ENCODE measurements at regions not wholly inside any gene's neighbourhood (a gene's known extent, or its start where the extent isn't known, plus 50 kb on each side); places are given as distances from the start of the nearest gene placed in this dataset.

DNA sequence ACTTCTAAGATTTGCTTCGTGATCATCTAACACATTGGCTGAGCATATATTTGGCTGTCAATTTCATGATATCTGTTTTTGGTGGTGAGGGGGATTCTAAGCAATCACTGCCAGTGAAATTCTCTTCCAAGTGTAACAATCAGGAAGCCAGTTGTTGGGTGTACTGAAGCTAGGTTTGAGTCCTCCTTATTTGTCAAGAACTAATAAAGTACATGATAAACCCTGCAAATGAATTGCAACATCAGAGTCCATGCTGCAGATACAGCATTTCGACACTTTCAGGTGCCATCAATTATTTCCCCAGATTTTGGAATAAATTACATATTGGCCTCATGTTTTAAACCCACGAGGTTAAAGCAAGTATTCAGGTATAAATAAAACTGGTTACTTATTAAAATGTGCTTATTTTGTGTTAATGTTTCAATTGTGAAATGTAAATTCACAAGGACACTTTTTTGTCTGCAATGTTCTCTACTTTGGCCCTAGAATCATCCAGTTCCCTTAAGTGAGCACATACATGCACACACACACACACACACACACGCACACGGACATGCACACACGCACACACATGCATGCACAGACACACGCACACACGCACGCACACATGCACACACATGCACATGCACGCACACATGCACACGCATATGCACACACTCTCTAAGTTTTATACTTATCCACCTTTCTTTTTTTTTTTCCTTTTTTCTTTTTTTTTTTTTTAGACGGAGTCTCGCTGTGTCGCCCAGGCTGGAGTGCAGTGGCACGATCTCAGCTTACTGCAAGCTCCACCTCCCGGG lies 510.2 kb upstream of the KLF6 start:
- ChIA-PET CTCF (no interaction called here), POLR2A (interaction anchor here (0.6 to 2.0 kb wide), 3 partner anchors 11 to 510 kb away, joined by 3 to 6 read pairs (median 4); no protein-coding TSS in a partner anchor)
- no TSS peak for BruUV-seq (replicated peaks)
- Mint-ChIP-seq H3K36me3 (ENCODE audit: insufficient read depth, unreplicated experiment) (no peaks in the 10 kb centered on the region), H3K27me3 (ENCODE audit: insufficient read depth, unreplicated experiment) (no peaks in the 10 kb centered on the region), H3K4me1 (ENCODE audit: insufficient read depth, unreplicated experiment) (peaks cover 14% of the 10 kb centered on the region), H3K4me3 (ENCODE audit: unreplicated experiment) (no peak overlapping the region), H3K9me3 (ENCODE audit: unreplicated experiment) (peaks cover 6% of the 10 kb centered on the region), H3K27ac (ENCODE audit: low read depth, unreplicated experiment) (peak overlapping the region; percentile 8)
- intact Hi-C loops (cut with micrococcal nuclease) = no loop called here
- DNase-seq (ENCODE audit: unreplicated experiment) = no peak
- TF ChIP-seq, protein P1, sequence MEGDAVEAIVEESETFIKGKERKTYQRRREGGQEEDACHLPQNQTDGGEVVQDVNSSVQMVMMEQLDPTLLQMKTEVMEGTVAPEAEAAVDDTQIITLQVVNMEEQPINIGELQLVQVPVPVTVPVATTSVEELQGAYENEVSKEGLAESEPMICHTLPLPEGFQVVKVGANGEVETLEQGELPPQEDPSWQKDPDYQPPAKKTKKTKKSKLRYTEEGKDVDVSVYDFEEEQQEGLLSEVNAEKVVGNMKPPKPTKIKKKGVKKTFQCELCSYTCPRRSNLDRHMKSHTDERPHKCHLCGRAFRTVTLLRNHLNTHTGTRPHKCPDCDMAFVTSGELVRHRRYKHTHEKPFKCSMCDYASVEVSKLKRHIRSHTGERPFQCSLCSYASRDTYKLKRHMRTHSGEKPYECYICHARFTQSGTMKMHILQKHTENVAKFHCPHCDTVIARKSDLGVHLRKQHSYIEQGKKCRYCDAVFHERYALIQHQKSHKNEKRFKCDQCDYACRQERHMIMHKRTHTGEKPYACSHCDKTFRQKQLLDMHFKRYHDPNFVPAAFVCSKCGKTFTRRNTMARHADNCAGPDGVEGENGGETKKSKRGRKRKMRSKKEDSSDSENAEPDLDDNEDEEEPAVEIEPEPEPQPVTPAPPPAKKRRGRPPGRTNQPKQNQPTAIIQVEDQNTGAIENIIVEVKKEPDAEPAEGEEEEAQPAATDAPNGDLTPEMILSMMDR (IDR thresholded peaks at IDR 0.05; ENCODE audit: unreplicated experiment) = no peak

DNA sequence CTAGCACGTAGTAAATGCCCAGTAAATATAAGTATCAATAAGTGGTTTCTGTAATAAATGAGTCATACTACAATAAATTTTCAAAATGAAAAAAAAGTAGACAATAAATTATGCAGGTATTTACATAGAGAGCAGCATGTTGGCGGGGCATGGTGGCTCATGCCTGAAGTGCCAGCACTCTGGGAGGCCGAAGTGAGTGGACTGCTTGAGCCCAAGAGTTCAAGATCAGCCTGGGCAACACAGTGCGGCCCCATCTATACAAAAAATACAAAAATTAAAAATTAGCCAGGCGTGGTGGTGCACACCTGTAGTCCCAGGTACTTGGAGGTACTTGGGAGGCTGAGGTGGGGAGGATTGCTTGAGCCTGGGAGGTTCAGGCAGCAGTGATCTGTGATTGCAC lies 509.3 kb upstream of the KLF6 start:
- ChIA-PET POLR2A (interaction anchor here (2.0 kb wide), 1 partner anchor 12 kb away, joined by 6 read pairs; no protein-coding TSS in a partner anchor), CTCF (no interaction called here)
- Mint-ChIP-seq H3K36me3 (ENCODE audit: insufficient read depth, unreplicated experiment) (no peaks in the 10 kb centered on the region), H3K27me3 (ENCODE audit: insufficient read depth, unreplicated experiment) (no peaks in the 10 kb centered on the region), H3K4me1 (ENCODE audit: insufficient read depth, unreplicated experiment) (peaks cover 14% of the 10 kb centered on the region), H3K9me3 (ENCODE audit: unreplicated experiment) (peaks cover 6% of the 10 kb centered on the region), H3K27ac (ENCODE audit: low read depth, unreplicated experiment) (peak overlapping the region; percentile 8), H3K4me3 (ENCODE audit: unreplicated experiment) (no peak overlapping the region)
- no peak for DNase-seq (ENCODE audit: unreplicated experiment)
- TF ChIP-seq, protein P1 (IDR thresholded peaks at IDR 0.05; ENCODE audit: unreplicated experiment) = no peak
- no TSS peak for BruUV-seq (replicated peaks)
- intact Hi-C loops (cut with micrococcal nuclease) = no loop called here

DNA sequence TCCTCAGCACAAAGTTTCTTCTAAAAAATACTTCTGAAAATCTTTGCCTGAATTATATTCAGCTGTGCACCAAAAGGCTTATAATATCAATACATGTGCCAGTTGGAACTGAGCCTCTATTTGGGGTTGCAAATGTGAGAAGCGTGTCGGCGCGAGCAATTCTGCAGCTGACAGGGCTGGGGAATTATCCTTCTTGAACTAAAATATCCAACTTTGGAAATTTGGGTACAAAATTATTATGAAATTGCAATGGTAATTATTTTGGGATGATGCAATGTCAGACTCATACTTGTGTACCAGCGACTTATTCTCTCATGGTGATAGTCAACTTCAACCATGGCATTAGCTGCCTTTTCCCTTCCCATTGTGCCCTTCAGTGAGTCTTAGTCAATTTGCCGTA lies 507.0 kb upstream of the KLF6 start:
- H3K4me3 Mint-ChIP-seq (ENCODE audit: unreplicated experiment) = no peak overlapping the region
- CTCF ChIA-PET = no interaction called here
- H3K4me1 Mint-ChIP-seq (ENCODE audit: insufficient read depth, unreplicated experiment) = peaks cover 14% of the 10 kb centered on the region
- no TSS peak for BruUV-seq (replicated peaks)
- TF ChIP-seq, protein P1 (IDR thresholded peaks at IDR 0.05; ENCODE audit: unreplicated experiment) = no peak
- intact Hi-C loops (cut with micrococcal nuclease) = no loop called here
- no peaks in the 10 kb centered on the region for H3K36me3 Mint-ChIP-seq (ENCODE audit: insufficient read depth, unreplicated experiment)
- POLR2A ChIA-PET = interaction anchor here (1.2 kb wide), 2 partner anchors 9 to 373 kb away, joined by 3 read pairs; no protein-coding TSS in a partner anchor
- peaks cover 6% of the 10 kb centered on the region for H3K9me3 Mint-ChIP-seq (ENCODE audit: unreplicated experiment)
- H3K27me3 Mint-ChIP-seq (ENCODE audit: insufficient read depth, unreplicated experiment) = no peaks in the 10 kb centered on the region
- no peak for DNase-seq (ENCODE audit: unreplicated experiment)
- H3K27ac Mint-ChIP-seq (ENCODE audit: low read depth, unreplicated experiment) = no peak overlapping the region

DNA sequence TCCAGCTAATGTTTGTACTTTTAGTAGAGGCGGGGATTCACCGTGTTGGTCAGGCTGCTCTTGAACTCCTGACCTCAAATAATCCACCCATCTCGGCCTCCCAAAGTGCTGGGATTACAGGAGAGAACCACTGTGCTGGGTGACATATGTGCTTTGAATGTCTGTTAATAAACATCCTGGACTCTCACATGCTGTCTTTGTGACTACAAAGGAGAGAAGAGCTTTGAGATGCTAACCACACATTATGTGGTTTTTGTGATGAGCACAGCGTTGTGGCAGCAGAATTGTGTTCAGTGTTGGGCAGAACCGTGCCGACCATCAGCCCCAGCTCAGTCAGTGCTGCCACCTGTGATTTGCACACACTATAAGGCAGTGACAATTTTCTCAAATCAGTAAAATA lies 500.1 kb upstream of the KLF6 start:
- Mint-ChIP-seq H3K27me3 (ENCODE audit: insufficient read depth, unreplicated experiment) (no peaks in the 10 kb centered on the region), H3K9me3 (ENCODE audit: unreplicated experiment) (no peaks in the 10 kb centered on the region), H3K4me1 (ENCODE audit: insufficient read depth, unreplicated experiment) (peaks cover 28% of the 10 kb centered on the region), H3K27ac (ENCODE audit: low read depth, unreplicated experiment) (no peak overlapping the region), H3K4me3 (ENCODE audit: unreplicated experiment) (no peak overlapping the region), H3K36me3 (ENCODE audit: insufficient read depth, unreplicated experiment) (no peaks in the 10 kb centered on the region)
- no TSS peak for BruUV-seq (replicated peaks)
- ChIA-PET CTCF (no interaction called here), POLR2A (interaction anchor here (0.9 kb wide), 1 partner anchor 22 kb away, joined by 3 read pairs; no protein-coding TSS in a partner anchor)
- intact Hi-C loops (cut with micrococcal nuclease) = no loop called here
- TF ChIP-seq, protein P1 (IDR thresholded peaks at IDR 0.05; ENCODE audit: unreplicated experiment) = no peak
- no peak for DNase-seq (ENCODE audit: unreplicated experiment)
